ENCODE measurements at regions not wholly inside any gene's neighbourhood (a gene's known extent, or its start where the extent isn't known, plus 50 kb on each side); places are given as distances from the start of the nearest gene placed in this dataset.

GRCh38 chr2:212897296-212897695, 254.1 kb downstream of the IKZF2 start (continued):
- TF ChIP-seq ZNF217 (CRISPR knock-in tag; IDR thresholded peaks at IDR 0.05) = no peak
- TF ChIP-seq POLR2AphosphoS5 (IDR thresholded peaks at IDR 0.05; ENCODE audit: control insufficient read depth, insufficient read depth, low read depth, low read length) = no peak
- no peak for TF ChIP-seq CHCHD3 (CRISPR knock-in tag; IDR thresholded peaks at IDR 0.05)
- no peak for TF ChIP-seq ZNF57 (CRISPR knock-in tag; IDR thresholded peaks at IDR 0.05)
- no peak for TF ChIP-seq SFPQ (IDR thresholded peaks at IDR 0.05; ENCODE audit: low read depth, low read length)
- TF ChIP-seq ZNF318 (IDR thresholded peaks at IDR 0.05; ENCODE audit: borderline replicate concordance in 1 of 2, low read depth in 1 of 2) = no peak
- no peak for TF ChIP-seq CREBBP (IDR thresholded peaks at IDR 0.05; ENCODE audit: low read depth, low read length)
- TF ChIP-seq E2F5 (CRISPR knock-in tag; IDR thresholded peaks at IDR 0.05) = no peak
- no peak for TF ChIP-seq RBM22 (IDR thresholded peaks at IDR 0.05; ENCODE audit: low read depth, low read length, poor library complexity, severe bottlenecking)
- TF ChIP-seq AFF4 (CRISPR knock-in tag; IDR thresholded peaks at IDR 0.05) = no peak

Measured in K562 (cell line).